GM19023 (cell line): ENCODE measurements at regions not wholly inside any gene's neighbourhood (a gene's known extent, or its start where the extent isn't known, plus 50 kb on each side); places are given as distances from the start of the nearest gene placed in this dataset.

ENCODE experiments used
- ATAC-seq: cut with Tn5 transposase; IDR thresholded peaks from one replicate; pipeline ENCODE4 v1.9.1; 2021; ENCODE audit warnings: mild to moderate bottlenecking, moderate library complexity; ENCODE audit not compliant: unreplicated experiment

DNA sequence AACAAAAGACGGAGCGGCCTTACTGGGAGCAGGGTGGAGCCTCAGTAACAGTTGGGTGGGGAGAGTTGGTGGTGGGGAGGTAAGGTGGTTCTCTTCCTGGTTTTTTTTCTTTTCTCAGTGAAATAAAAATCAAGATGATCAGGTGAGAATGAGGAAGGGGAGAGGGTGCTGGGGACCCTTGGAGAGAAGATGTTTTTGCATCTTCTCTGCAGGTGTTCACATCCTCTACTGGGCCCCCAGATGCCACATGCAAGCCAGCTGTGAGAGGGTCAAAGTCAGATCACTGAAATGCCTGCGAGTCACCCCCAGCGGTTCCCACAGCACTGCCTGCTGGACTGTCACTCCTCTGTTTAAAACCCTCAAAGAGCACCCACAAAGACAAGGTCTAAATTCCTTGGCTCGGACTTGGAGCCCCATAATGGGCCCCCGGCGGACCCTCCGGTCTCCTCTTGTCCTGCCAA is 69.8 kb upstream of the FHL2 start:
- no peak for ATAC-seq

GRCh38 chr2:105464325-105464724 is 65.5 kb upstream of the FHL2 start:
- ATAC-seq, result no peak

- ATAC-seq, result no peak
Observed at GRCh38 chr2:105460048-105460732, 61.3 kb upstream of the FHL2 start.

GRCh38 chr2:105458076-105458475 is 59.2 kb upstream of the FHL2 start:
- no peak for ATAC-seq

- ATAC-seq, result no peak
Observed at GRCh38 chr2:105455488-105456003, 56.7 kb upstream of the FHL2 start.

GRCh38 chr2:105454801-105455485 is 56.1 kb upstream of the FHL2 start:
- ATAC-seq, result no peak

GRCh38 chr2:105451571-105452166 is 52.8 kb upstream of the FHL2 start:
- ATAC-seq, result no peak

DNA sequence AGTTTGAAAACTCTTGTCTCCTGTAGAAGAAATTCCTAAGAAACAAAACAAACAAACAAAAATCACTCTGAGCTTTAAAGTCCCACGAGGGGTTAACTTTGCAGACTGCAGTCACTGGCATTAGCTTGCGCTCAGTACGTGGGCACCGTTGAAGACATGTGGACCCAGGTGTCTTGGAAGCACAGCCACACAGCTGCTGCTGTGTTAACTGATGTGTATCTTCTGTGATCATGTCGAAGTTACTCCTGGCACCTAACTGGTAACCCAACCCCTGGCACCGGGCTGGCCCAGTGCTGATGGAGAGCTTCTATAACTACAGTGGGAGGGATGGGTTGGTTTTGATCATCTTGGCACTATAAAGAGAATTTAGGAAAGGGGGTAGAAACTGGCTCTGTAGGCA is 51.6 kb upstream of the FHL2 start:
- no peak for ATAC-seq

GRCh38 chr2:105449076-105449475 is 50.2 kb upstream of the FHL2 start:
- no peak for ATAC-seq
